ENCODE measurements at regions not wholly inside any gene's neighbourhood (a gene's known extent, or its start where the extent isn't known, plus 50 kb on each side); places are given as distances from the start of the nearest gene placed in this dataset.
"Not testable (repeated sequence)": the region's sequence is repeated elsewhere in the genome, so short reads cannot be mapped to it uniquely, and the experiment has no call there.

DNA sequence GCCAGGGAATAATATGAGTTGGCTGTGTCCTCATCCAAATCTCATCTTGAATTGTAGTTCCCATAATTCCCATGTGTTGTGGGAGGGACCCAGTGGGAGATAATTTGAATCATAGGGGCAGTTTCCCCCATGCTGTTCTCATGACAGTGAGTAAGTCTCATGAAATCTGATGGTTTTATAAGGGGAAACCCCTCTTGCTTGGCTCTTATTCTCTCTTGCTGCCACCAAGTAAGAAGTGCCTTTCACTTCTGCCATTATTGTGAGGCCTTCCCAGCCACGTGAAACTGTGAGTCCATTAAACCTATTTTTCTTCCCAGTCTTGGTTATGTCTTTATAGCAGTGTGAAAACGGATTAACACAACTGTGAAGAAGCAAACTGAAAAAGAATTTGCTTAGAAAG, 80.1 kb downstream of the CMAS start:
- not testable (repeated sequence) for TF ChIP-seq CTCF (IDR thresholded peaks at IDR 0.05; ENCODE audit: extremely low read depth in 1 of 2, insufficient read depth in 1 of 2, low read depth in 1 of 2, low read length in 2 of 2); EZH2 (IDR thresholded peaks at IDR 0.05; ENCODE audit: borderline replicate concordance, low read depth, low read length, severe bottlenecking); POLR2AphosphoS5 (IDR thresholded peaks at IDR 0.05; ENCODE audit: insufficient read depth, low read depth, low read length); MYC (IDR thresholded peaks at IDR 0.05; ENCODE audit: low read depth, low read length); POLR2A (IDR thresholded peaks at IDR 0.05; ENCODE audit: low read depth, low read length); JUN (IDR thresholded peaks at IDR 0.05; ENCODE audit: borderline replicate concordance, insufficient read depth, insufficient read length, low read depth)
